ENCODE measurements at regions not wholly inside any gene's neighbourhood (a gene's known extent, or its start where the extent isn't known, plus 50 kb on each side); places are given as distances from the start of the nearest gene placed in this dataset.
A peak's percentile ranks its signal among the peaks of the same experiment; 100 is the strongest.
"Not testable (repeated sequence)": the region's sequence is repeated elsewhere in the genome, so short reads cannot be mapped to it uniquely, and the experiment has no call there.

DNA sequence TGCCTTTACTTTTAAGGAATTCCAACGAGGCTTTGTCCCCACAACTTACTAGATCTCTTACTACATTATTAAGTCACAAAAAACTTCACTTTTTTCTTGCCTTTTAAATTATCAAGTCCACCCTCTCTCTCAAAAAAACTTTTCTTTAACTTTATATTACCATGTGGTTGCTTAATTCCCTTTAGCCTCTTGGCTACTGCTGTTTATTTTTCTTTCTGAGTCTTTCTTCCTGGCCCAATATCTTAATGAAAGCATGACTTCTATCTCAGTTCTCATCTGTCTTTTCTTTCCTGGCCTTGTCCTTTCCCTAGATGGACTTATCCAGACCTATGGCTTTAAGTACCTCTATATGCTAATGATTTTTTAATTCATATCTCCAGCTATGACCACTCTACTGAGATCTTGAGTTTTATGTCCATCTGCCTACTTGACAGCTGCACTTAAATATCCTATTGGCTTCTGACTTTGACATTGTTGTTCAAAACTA, 710.5 kb downstream of the RFPL4B start:
- TF ChIP-seq, protein P1, sequence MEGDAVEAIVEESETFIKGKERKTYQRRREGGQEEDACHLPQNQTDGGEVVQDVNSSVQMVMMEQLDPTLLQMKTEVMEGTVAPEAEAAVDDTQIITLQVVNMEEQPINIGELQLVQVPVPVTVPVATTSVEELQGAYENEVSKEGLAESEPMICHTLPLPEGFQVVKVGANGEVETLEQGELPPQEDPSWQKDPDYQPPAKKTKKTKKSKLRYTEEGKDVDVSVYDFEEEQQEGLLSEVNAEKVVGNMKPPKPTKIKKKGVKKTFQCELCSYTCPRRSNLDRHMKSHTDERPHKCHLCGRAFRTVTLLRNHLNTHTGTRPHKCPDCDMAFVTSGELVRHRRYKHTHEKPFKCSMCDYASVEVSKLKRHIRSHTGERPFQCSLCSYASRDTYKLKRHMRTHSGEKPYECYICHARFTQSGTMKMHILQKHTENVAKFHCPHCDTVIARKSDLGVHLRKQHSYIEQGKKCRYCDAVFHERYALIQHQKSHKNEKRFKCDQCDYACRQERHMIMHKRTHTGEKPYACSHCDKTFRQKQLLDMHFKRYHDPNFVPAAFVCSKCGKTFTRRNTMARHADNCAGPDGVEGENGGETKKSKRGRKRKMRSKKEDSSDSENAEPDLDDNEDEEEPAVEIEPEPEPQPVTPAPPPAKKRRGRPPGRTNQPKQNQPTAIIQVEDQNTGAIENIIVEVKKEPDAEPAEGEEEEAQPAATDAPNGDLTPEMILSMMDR (IDR thresholded peaks at IDR 0.05; ENCODE audit: low read depth, low read length), result no peak

DNA sequence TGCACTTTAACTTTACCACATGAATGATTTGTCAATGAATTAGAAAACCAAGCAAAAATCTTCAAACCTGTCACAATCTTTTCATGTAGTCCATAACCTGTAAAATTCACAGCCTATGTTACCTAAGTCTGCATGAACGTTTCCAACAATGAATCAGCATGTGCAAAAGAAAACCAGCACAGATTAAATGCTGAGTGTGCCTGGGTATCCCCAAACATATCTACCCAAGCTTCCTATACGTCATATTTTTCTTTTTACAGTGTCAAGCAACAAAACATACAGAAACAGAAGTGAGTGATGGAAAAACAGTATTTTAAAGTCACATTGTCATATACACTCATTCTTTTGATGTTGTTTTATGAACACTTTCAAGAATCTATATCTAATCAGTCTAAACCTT, 713.5 kb downstream of the RFPL4B start:
- Histone ChIP-seq H3K27ac (no peak overlapping the region), H3K9me3 (ENCODE audit: low read depth) (no peaks in the 10 kb centered on the region), H3K4me3 (no peak overlapping the region), H3K36me3 (no peaks in the 10 kb centered on the region), H3K4me1 (ENCODE audit: low read depth) (peaks cover 4% of the 10 kb centered on the region), H3K27me3 (no peaks in the 10 kb centered on the region)
- no peak for DNase-seq (ENCODE audit: low read depth in 1 of 2, low spot score in 1 of 2)
- TF ChIP-seq, protein P1 (IDR thresholded peaks at IDR 0.05; ENCODE audit: low read depth, low read length), result no peak

More for the DNA sequence above, 710.5 kb downstream of the RFPL4B start:
- no peaks in the 10 kb centered on the region for H3K9me3 ChIP-seq (ENCODE audit: low read depth)
- H3K4me3 ChIP-seq, result no peak overlapping the region
- H3K27ac ChIP-seq, result no peak overlapping the region
- no peaks in the 10 kb centered on the region for H3K27me3 ChIP-seq
- no peaks in the 10 kb centered on the region for H3K4me1 ChIP-seq (ENCODE audit: low read depth)
- no peak for DNase-seq (ENCODE audit: low read depth in 1 of 2, low spot score in 1 of 2)
- H3K36me3 ChIP-seq, result no peaks in the 10 kb centered on the region

DNA sequence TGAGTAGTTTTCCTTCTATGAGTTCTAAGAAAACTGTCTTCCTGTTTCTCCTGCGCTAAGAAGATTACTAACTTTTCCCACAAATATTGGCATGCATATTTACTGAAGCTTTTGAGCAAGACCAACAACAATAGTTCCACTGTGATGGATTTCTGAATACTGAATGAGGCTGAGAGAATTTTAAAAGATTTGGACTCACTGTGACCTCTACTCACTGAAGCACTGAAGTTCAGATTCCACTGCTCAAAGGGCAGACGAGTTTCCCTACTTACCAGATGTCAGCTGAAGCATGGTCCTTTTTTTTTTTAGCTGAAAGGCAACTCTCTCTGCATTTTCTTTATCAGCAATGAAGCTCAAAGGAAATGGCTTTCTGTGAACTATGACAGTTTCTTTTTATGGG, 718.5 kb downstream of the RFPL4B start:
- TF ChIP-seq, protein P1 (IDR thresholded peaks at IDR 0.05; ENCODE audit: low read depth, low read length), result no peak
- H3K4me1 ChIP-seq (ENCODE audit: low read depth), result peaks cover 12% of the 10 kb centered on the region
- DNase-seq (ENCODE audit: low read depth in 1 of 2, low spot score in 1 of 2), result peak; percentile 7 to 69
- H3K27ac ChIP-seq, result no peak overlapping the region
- no peaks in the 10 kb centered on the region for H3K9me3 ChIP-seq (ENCODE audit: low read depth)
- no peaks in the 10 kb centered on the region for H3K27me3 ChIP-seq
- H3K36me3 ChIP-seq, result no peaks in the 10 kb centered on the region
- no peak overlapping the region for H3K4me3 ChIP-seq

DNA sequence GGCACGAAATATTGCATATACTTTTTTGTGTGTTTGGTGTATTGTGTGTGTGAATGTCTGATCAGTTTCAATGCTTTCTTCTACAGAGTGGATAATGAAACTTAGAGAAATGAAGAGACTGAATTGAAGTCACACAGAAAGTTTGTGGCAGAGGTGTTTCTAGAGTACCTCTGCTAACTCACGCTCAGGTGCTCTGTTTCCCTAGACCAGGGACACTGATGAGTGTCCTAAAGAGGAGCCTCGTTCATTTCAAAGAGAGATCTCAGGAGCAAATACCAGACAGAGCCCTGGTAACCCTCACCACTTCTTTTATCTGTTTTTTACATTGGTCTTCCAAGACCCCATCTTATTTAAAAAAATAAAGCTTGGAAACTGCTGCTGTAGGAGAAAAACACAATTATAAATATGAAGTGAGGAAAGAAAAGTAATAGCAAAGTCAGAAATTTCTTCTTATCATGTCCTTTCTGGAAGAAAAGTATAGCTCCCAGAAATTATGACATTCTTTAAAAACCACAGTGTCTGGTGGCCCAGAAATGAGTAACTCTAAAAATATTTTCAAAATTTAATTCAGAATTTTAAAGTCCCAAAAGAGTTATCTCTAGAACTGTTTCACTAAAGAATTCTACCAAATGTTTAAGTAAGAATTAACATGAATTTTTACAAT, 720.6 kb downstream of the RFPL4B start:
- H3K4me3 ChIP-seq, result no peak overlapping the region
- H3K36me3 ChIP-seq, result no peaks in the 10 kb centered on the region
- no peak overlapping the region for H3K27ac ChIP-seq
- DNase-seq (ENCODE audit: low read depth in 1 of 2, low spot score in 1 of 2), result peak in 1 of 2 donors; percentile 67
- H3K27me3 ChIP-seq, result no peaks in the 10 kb centered on the region
- TF ChIP-seq, protein P1 (IDR thresholded peaks at IDR 0.05; ENCODE audit: low read depth, low read length), result no peak
- H3K9me3 ChIP-seq (ENCODE audit: low read depth), result no peaks in the 10 kb centered on the region
- peaks cover 12% of the 10 kb centered on the region for H3K4me1 ChIP-seq (ENCODE audit: low read depth)

DNA sequence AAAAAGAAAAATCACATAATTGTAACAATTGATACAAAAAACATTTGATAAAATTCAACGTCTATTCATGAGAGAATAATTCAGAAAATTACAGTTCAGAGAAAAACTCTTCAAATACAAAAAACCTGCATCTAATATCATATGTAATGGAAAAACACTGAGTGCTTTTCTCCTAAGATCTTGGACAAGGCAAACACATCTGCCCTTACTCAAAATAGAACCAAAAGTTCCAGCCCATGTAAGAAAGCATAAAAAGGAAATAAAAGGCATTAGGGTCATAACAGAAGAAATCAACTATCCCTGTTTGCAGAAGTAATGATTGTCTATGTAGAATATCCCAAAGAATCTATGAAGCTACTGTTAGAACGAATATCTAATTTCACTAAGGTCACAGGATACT, 721.4 kb downstream of the RFPL4B start:
- H3K4me1 ChIP-seq (ENCODE audit: low read depth), result peaks cover 12% of the 10 kb centered on the region
- no peaks in the 10 kb centered on the region for H3K27me3 ChIP-seq
- peak in 1 of 2 donors; percentile 13 for DNase-seq (ENCODE audit: low read depth in 1 of 2, low spot score in 1 of 2)
- no peak overlapping the region for H3K4me3 ChIP-seq
- no peaks in the 10 kb centered on the region for H3K9me3 ChIP-seq (ENCODE audit: low read depth)
- H3K36me3 ChIP-seq, result no peaks in the 10 kb centered on the region
- no peak overlapping the region for H3K27ac ChIP-seq
- TF ChIP-seq, protein P1 (IDR thresholded peaks at IDR 0.05; ENCODE audit: low read depth, low read length), result no peak

DNA sequence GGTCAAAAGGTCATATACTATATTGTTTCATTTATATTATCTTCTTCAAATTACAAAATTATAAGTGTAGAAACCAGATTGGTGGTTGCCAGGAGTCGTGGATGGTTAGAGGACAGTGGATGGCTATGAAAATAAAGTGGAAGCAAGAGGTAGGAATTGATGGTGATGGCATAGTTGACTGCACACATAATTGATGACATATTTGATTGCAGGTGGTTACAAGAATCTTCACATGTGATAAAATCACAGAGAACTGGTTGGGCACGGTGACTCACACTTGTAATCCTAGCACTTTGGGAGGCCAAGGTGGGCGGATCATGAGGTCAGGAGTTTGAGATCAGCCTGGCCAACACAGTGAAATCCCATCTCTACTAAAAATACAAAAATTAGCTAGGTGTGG, 723.6 kb downstream of the RFPL4B start:
- H3K36me3 ChIP-seq; DNase-seq (ENCODE audit: low read depth in 1 of 2, low spot score in 1 of 2): not testable (repeated sequence)

More for the DNA sequence above, 723.6 kb downstream of the RFPL4B start:
- H3K4me3 ChIP-seq; H3K9me3 ChIP-seq (ENCODE audit: low read depth); H3K27me3 ChIP-seq; H3K4me1 ChIP-seq (ENCODE audit: low read depth); H3K27ac ChIP-seq: not testable (repeated sequence)
